ENCODE measurements at regions not wholly inside any gene's neighbourhood (a gene's known extent, or its start where the extent isn't known, plus 50 kb on each side); places are given as distances from the start of the nearest gene placed in this dataset.
A peak's percentile ranks its signal among the peaks of the same experiment; 100 is the strongest.
"Not testable (repeated sequence)": the region's sequence is repeated elsewhere in the genome, so short reads cannot be mapped to it uniquely, and the experiment has no call there.

- DNase-seq = no peak
These were observed 126.0 kb upstream of the CADM1 start for GRCh38 chr11:115630214-115630613.

DNA sequence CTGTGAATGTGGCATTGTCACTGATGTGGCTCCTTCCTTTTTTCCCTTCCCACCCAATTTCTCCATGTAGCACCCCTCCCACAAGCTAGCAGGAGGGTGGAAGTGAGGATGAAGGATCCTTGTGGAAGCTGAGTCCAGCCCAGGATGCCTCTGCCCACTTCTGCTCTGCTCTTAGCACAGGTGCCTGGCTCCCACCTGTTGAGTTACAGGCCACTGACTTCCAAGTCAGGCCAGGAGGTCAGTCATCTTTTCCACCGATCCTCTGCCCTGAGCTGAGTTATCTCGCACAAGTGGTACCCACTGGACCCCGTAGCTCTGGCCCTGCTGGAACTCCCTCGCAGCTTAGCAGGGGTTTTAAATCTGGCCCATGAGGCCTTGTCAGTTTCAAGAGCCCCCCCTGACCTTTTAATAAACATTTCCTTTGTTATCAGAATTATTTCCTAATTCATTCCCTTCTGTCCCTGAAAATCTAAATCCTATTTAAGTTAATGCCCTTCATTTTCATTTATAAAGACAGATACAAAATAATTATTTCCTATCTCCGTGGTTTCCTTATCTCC, 125.3 kb upstream of the CADM1 start:
- no peak for DNase-seq

GRCh38 chr11:115627666-115628460, 123.6 kb upstream of the CADM1 start:
- DNase-seq = no peak

DNA sequence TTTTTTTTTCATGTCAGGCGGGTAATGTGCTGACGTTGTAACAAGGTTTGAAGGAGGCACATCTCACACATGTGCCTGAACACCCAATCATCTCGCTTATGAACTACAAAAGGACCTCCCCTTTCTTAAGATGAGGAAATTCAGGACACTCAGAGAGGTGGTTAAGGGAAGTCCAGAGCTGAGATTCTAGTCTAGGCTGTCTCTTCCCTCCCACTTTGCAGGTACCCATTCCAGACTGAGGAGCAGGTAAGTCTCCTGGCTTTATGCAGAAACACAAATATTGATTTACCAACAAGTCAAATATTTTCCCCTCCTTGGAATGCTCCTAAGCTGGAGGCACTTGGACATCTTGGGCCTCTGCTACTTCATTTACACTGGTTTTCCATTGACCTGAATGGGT, 122.9 kb upstream of the CADM1 start:
- no peak for DNase-seq

- DNase-seq = no peak
These were observed 122.2 kb upstream of the CADM1 start for GRCh38 chr11:115626414-115626813.

- no peak for DNase-seq
These were observed 121.3 kb upstream of the CADM1 start for GRCh38 chr11:115625502-115625901.

GRCh38 chr11:115624065-115624464, 119.8 kb upstream of the CADM1 start:
- no peak for DNase-seq

DNA sequence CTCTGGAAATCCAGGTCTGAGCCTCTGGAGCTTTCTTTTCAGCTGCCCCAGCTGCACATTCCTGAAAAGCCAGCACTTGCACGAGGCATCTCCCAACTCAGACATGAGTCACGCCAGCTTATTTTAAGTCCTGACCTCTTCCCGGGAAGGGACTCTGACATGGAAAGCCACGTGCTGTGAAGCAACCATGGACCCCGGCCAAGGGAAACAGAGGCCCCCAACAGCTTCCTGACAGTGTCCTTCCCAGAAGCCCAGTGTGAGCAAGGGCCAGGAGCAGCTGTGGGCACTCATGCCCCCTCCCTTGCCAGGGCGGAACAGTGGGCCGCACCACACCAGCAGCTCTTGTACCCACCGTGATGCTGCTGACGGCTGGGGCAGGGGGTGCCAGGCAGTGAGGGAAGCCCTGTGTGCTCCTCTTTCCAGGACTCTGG, 118.8 kb upstream of the CADM1 start:
- DNase-seq = peak; percentile 92

- DNase-seq = no peak
These were observed 114.2 kb upstream of the CADM1 start for GRCh38 chr11:115618428-115618827.

DNA sequence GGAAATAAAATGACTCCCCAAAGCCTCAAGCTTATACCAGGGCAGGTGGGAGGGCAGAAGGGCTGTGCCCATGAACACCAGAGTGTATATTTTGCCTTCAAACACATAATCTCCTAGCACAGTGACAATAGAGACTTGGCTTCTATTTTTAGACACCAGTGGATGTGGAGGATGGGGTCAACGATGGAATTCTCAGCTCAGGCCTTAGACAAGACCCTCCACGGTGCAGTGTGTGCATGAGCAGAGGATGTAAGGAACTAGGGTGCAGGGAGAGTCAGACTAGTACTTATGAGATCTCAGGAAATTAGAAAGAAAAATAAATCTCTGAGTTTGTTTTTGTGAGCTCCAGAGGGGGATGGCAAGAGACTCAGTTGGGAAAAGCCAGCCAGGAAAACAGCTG, 113.6 kb upstream of the CADM1 start:
- no peak for DNase-seq

- peak; percentile 58 for DNase-seq
These were observed 112.8 kb upstream of the CADM1 start for GRCh38 chr11:115616971-115617370.

DNA sequence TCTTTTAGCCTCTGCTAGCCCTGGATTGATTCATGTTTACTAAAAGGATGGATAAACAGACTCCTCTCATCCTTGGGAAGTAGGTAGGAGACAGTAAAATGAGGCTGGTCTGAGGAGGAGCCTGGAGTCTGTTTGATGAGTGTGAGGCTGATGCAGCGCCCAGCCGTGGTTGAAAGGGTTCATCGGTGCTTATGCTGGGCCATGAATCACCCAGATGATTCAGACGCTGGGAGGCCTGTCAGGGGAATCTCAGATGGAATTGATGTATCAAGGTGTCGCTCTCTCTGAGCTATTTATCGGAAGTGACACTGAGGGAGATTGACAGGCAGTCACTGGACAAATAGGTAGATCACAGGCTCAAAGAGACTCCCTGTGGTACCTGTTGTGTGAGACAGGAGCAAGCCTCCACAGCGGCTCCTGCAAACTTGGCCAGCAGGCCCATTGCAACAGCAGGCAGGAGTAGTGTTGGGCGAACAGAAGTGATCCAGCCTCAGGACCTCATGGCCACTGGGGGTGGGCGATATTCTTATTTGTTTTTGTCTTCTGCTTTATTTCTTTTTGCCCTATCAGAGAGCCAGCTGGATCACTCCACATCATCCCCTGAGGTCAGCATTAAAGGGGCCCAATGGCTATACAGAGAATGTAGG, 109.9 kb upstream of the CADM1 start:
- no peak for DNase-seq

GRCh38 chr11:115613004-115613403, 108.8 kb upstream of the CADM1 start:
- no peak for DNase-seq

DNA sequence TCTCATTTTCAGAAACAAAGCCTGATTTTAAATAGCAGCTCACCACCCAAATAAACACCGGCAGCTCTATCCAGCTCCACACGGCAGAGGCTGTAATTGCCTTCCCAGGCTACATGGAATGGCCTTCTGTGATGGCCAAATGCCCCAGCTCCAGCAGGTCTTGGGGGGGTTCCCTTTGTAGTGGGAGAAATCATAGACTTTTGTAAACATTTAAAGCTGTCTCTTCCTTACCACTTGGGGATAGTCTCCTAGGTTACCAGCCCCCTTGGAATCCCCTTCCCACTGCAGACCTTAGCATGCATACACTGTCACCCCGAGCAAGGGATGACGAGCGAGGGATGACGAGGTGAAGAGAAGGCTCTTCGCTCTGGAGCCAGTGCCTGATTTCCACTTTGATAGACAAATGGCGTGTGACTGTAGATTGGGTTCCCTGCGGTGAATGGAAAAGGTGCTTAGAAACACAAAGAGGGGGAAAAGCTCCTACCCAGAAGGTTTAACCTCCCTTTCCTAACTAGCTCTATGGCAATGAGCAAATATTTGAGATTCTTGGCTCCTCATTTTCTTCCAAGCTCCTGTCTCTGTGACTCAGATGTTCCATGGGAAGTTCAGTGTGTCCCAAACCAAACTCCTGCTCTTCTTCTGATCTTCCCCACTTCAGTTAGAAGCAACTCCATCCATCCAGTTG, 108.0 kb upstream of the CADM1 start:
- no peak for DNase-seq

- DNase-seq = no peak
These were observed 107.1 kb upstream of the CADM1 start for GRCh38 chr11:115611343-115611742.

DNA sequence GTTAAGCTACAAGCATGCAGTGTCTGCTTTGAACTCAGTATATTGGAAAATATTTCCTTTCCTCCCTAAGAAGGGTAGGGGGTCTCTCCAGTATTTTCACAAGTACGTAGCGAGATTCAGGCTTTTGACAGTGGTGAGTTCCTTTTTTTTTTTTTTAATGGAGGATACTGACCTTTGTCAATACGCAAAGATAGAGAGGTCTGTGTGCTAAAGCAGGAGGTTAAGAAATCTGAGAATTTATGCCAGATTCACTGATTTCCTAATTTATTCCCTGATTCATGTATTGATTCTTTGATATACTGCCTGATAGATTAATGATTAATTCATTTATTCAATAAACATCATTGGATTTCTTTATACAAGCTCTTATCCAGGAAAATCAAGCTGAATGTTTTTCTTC, 106.7 kb upstream of the CADM1 start:
- DNase-seq = no peak

DNA sequence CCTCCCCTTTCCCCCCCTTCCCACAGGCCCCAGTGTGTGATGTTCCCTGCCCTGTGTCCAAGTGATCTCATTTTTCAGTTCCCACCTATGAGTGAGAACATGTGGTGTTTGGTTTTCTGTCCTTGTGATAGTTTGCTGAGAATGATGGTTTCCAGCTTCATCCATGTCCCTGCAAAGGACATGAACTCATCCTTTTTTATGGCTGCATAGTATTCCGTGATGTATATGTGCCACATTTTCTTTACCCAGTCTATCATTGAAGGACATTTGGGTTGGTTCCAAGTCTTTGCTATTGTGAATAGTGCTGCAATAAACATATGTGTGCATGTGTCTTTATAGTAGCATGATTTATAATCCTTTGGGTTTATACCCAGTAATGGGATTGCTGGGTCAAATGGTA, 106.0 kb upstream of the CADM1 start:
- DNase-seq = not testable (repeated sequence)

DNA sequence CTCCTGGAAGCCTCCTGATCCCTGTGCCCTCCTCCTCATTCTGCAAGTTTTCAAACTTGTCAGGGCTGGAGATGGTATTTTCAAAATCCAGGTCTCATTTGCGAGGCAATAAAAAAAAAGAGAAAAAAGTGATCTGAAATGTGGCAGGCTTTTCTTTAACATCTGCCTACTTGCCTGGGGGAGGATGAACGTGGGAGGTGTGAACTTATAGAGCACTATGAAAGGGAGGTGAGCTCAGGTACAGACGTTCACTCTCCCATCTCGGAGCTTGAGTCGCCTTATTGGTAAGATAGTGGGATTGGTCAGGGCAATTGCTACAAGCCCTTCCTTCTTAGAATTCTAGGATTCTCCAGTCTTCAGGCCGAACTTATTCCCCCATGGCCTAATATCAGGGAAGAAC, 104.8 kb upstream of the CADM1 start:
- DNase-seq = no peak

DNA sequence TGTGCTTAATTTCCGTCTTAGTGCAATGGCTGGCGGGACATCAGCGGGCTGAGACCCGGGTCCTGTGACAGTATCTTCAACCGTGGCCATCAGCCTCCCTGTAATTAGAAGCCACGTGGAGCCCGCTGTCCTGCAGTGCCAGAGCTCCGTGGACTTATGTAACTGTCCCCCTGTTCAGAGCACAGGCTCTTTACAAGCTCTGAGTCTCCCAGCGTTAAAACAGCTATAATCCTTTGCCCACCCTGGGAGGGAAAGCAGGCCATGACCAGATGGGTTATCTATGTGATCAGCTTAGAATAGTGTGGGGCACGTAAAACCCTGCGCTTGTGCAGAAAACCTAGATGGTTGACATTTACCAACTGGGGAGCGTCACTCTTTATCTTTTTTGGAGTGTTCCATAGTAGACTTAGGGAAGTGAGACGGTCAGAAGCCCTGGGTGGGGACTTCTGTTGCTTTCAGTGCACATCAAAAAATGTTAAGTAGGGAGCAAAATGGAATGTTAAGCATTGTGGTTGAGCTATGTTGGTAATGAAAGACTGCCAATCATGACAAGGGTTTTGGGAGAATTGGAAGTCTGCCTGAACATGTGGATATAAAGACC, 103.5 kb upstream of the CADM1 start:
- DNase-seq = no peak

GRCh38 chr11:115606498-115607220, 102.4 kb upstream of the CADM1 start:
- peak; percentile 61 for DNase-seq

GRCh38 chr11:115605871-115606497, 101.8 kb upstream of the CADM1 start:
- no peak for DNase-seq

GRCh38 chr11:115605397-115605796, 101.2 kb upstream of the CADM1 start:
- DNase-seq = not testable (repeated sequence)

Measured in right hindlimb (tissue), 1 donor.